HUES48 (cell line): ENCODE measurements at regions not wholly inside any gene's neighbourhood (a gene's known extent, or its start where the extent isn't known, plus 50 kb on each side); places are given as distances from the start of the nearest gene placed in this dataset.

ENCODE experiments used
- H3K27ac ChIP-seq: one replicate; pipeline ENCODE4 v1.7.0; 2013; ENCODE audit warnings: low read depth, low read length, inconsistent platforms
- H3K27me3 ChIP-seq: 2 replicates; pipeline ENCODE4 v1.6.1; 2013; ENCODE audit warnings: mild to moderate bottlenecking, low read length; ENCODE audit not compliant: control insufficient read depth, insufficient read depth
- H3K36me3 ChIP-seq: 2 replicates; pipeline ENCODE4 v1.6.1; 2013; ENCODE audit warnings: low read length; ENCODE audit not compliant: control insufficient read depth, insufficient read depth
- H3K4me1 ChIP-seq: 2 replicates; pipeline ENCODE4 v1.6.1; 2013; ENCODE audit warnings: mild to moderate bottlenecking, low read length; ENCODE audit not compliant: control insufficient read depth, insufficient read depth
- H3K4me3 ChIP-seq: 2 replicates; pipeline ENCODE4 v1.5.1; 2013; ENCODE audit warnings: mild to moderate bottlenecking, low read depth, low read length
- H3K9ac ChIP-seq: 2 replicates; pipeline ENCODE4 v1.6.1; 2013; ENCODE audit warnings: mild to moderate bottlenecking, low read depth, low read length, moderate library complexity
- H3K9me3 ChIP-seq: 2 replicates; pipeline ENCODE4 v1.6.1; 2013; ENCODE audit warnings: low read length; ENCODE audit not compliant: control insufficient read depth, insufficient read depth

GRCh38 chr6:44561060-44561623 lies 173.6 kb downstream of the CDC5L start:
- H3K27me3 ChIP-seq: no peaks in the 10 kb centered on the region
- no peaks in the 10 kb centered on the region for H3K36me3 ChIP-seq
- no peak overlapping the region for H3K4me3 ChIP-seq
- no peaks in the 10 kb centered on the region for H3K9me3 ChIP-seq
- H3K9ac ChIP-seq: no peak overlapping the region
- no peak overlapping the region for H3K27ac ChIP-seq
- H3K4me1 ChIP-seq: peaks cover 20% of the 10 kb centered on the region

DNA sequence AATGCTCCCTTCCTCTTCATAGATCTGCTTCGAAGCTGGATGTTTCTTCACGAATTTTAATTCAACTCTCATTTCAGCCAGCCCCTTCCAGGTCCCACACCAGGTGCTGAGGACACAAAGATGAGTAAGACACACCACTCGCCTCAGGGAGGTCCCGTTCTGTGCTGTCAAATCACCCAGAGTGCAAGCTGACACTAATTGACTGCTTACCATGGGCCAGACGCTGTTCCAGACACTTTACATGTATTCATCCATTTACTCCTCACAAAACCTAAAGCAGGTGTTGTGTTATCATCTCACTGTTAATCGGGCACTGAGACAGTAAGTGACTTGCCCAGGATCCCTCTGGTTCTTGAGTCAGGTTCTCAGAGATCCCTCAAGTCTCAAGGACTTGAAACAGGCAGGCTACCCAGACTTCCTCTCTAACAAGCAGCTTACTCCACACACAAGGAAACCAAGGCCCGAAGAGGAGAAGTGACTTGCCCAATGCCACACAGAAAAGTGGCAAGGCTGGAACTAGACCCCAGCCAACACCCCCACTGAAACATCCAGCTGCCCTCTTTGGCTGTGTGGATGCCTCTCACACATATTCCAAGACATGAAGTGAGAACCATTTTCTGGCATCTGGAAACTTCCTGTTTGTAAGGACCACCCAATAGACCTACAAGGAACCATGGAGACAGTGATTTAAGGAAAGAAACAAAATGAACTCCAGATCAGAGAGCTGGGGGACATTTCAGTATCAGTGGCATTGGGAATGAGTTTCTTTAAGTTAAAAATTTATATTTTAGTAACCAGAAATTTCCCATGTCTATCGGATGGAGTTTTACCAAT lies 174.5 kb downstream of the CDC5L start:
- H3K9ac ChIP-seq: no peak overlapping the region
- H3K9me3 ChIP-seq: no peaks in the 10 kb centered on the region
- no peak overlapping the region for H3K27ac ChIP-seq
- peaks cover 20% of the 10 kb centered on the region for H3K4me1 ChIP-seq
- no peak overlapping the region for H3K4me3 ChIP-seq
- H3K27me3 ChIP-seq: no peaks in the 10 kb centered on the region
- no peaks in the 10 kb centered on the region for H3K36me3 ChIP-seq

DNA sequence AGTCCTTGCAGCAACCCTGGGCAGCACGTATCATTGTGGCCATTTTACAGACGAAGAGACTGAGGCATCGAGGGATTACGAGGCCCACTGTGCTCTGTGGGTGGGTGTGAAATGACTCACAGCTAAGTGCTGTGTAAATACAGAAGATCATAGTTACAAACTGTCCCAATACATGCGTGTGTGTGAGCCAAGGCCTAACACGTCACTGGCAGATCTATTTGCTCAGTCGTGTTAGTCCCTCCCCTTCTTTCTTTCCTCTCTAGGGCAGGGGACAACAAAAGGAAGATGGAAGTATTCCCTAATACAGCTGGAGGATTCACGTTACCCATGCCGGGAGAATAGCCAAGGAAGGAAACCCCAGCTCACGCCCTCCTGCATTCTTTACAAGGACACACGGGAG lies 175.9 kb downstream of the CDC5L start:
- Histone ChIP-seq H3K9ac (no peak overlapping the region), H3K4me3 (no peak overlapping the region), H3K9me3 (no peaks in the 10 kb centered on the region), H3K27ac (no peak overlapping the region), H3K4me1 (peaks cover 20% of the 10 kb centered on the region), H3K36me3 (no peaks in the 10 kb centered on the region), H3K27me3 (no peaks in the 10 kb centered on the region)

GRCh38 chr6:44564906-44565524 lies 177.5 kb downstream of the CDC5L start:
- Histone ChIP-seq H3K27me3 (no peaks in the 10 kb centered on the region), H3K4me1 (peaks cover 9% of the 10 kb centered on the region), H3K36me3 (no peaks in the 10 kb centered on the region), H3K4me3 (no peak overlapping the region), H3K9ac (no peak overlapping the region), H3K27ac (peak overlapping the region; percentile 40), H3K9me3 (no peaks in the 10 kb centered on the region)

GRCh38 chr6:44567406-44567805 lies 179.9 kb downstream of the CDC5L start:
- Histone ChIP-seq H3K4me1 (peaks cover 9% of the 10 kb centered on the region), H3K4me3 (no peak overlapping the region), H3K9me3 (no peaks in the 10 kb centered on the region), H3K27me3 (no peaks in the 10 kb centered on the region), H3K9ac (no peak overlapping the region), H3K36me3 (no peaks in the 10 kb centered on the region), H3K27ac (no peak overlapping the region)

DNA sequence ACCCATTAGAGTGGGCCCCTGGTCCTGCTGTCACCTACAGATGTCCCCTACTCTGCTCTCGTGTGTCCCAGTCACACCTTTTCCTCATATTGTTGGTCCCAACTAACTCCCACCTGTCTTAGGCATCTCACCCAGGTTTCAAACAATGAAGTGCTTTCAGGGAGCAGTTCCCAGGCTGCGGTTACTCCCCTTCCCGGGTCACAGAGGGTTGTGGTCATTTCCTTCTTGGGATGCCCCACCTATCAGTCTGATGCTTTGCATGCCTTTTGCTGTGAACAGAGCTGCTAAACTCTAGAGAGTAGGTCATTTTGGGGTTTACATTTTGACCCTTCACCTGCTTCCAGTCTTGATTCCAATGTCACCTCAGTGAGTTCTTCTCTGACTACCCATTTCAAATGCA lies 181.6 kb downstream of the CDC5L start:
- H3K4me1 ChIP-seq: peaks cover 9% of the 10 kb centered on the region
- no peaks in the 10 kb centered on the region for H3K27me3 ChIP-seq

DNA sequence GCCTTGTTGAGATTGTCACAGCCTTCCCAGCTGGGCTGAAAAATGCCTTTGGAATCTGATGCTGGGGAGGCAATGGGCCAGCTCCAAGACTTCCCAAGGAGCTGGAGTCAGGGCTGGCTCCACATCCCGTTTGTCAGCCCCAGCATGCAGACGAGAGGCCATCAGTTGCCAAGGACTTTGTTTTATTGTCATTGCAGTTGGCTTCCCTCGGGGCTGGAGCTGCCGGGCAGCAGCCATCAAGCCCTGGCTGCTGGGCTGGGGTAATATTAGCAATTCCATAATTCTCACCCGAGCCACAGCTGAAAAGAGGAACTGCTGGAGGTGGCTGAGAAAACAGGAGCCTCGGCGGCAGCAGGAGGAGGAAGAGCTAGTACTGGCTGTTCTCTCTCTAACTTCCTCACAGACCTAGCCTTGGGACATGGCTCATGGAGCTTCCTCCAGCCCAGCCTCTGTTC lies 182.5 kb downstream of the CDC5L start:
- no peak overlapping the region for H3K27ac ChIP-seq
- no peaks in the 10 kb centered on the region for H3K27me3 ChIP-seq
- H3K4me3 ChIP-seq: no peak overlapping the region
- H3K4me1 ChIP-seq: peaks cover 3% of the 10 kb centered on the region; the same call in 1 of the 2 replicates
- no peaks in the 10 kb centered on the region for H3K9me3 ChIP-seq
- no peaks in the 10 kb centered on the region for H3K36me3 ChIP-seq
- no peak overlapping the region for H3K9ac ChIP-seq

More for the DNA sequence above, 181.6 kb downstream of the CDC5L start:
- Histone ChIP-seq H3K36me3 (no peaks in the 10 kb centered on the region), H3K4me3 (no peak overlapping the region), H3K9me3 (no peaks in the 10 kb centered on the region), H3K27ac (no peak overlapping the region), H3K9ac (no peak overlapping the region)

DNA sequence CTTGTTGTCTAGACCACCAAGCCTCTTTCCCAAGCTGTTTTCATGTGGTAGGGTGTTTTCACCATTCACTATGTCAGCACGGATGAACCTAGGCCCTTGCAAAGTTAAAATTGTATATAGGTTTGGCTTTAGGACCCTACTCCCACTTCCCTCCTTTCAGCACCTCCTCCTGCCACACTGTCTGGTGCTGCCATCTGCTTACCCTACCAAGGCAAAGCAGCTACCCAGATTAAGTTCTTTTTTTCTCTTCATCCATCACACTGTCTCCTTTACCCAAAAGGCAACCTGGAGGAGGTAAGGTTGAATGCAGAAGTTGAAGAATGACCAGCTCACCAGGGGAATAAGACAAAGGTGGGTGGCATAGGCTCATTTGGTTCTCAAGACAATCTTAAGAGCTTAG lies 184.0 kb downstream of the CDC5L start:
- no peaks in the 10 kb centered on the region for H3K4me1 ChIP-seq
- H3K36me3 ChIP-seq: no peaks in the 10 kb centered on the region
- H3K4me3 ChIP-seq: no peak overlapping the region
- H3K9ac ChIP-seq: no peak overlapping the region
- no peaks in the 10 kb centered on the region for H3K9me3 ChIP-seq
- no peaks in the 10 kb centered on the region for H3K27me3 ChIP-seq
- no peak overlapping the region for H3K27ac ChIP-seq

DNA sequence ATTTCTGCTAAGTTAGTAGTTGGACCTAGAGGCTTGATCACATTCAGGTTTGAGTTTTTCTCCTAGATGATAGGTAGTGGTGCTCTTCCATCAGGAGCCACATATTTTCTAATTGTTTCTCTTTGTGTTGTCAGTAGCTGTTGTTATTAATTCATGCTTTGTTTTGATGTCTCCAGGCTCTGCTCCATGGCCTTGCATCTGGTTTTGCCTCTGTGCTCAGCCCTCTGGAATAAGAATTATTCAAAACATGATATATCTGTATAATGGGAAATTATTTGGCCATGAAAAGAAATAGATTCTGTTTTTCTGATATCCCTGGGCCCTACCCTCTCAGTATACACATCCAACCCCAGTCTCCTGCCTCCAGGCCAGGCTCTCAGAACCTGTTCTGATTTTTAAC lies 184.8 kb downstream of the CDC5L start:
- Histone ChIP-seq H3K9ac (no peak overlapping the region), H3K4me3 (no peak overlapping the region), H3K27me3 (no peaks in the 10 kb centered on the region), H3K27ac (no peak overlapping the region), H3K4me1 (no peaks in the 10 kb centered on the region), H3K36me3 (no peaks in the 10 kb centered on the region), H3K9me3 (no peaks in the 10 kb centered on the region)

DNA sequence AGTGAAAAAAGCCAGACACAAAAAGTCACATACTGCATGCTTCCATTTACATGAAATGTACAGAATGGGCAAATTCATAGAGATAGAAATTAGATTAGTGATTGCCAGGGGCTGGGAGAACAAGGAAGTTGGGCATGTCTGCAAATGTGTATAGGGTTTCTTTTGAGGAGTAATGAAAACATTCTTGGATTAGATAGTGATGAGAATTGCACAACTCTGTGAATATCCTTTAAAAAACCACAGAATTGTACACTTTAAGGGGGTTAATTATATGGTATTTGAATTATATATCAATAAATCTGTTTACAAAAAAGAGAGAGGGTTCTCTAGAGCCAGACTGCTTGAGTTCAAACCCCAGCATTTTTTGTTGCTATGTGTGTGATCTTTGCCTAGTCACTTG lies 188.1 kb downstream of the CDC5L start:
- Histone ChIP-seq H3K27ac (no peak overlapping the region), H3K36me3 (no peaks in the 10 kb centered on the region), H3K4me1 (no peaks in the 10 kb centered on the region), H3K9me3 (no peaks in the 10 kb centered on the region), H3K9ac (no peak overlapping the region), H3K4me3 (no peak overlapping the region), H3K27me3 (no peaks in the 10 kb centered on the region)

DNA sequence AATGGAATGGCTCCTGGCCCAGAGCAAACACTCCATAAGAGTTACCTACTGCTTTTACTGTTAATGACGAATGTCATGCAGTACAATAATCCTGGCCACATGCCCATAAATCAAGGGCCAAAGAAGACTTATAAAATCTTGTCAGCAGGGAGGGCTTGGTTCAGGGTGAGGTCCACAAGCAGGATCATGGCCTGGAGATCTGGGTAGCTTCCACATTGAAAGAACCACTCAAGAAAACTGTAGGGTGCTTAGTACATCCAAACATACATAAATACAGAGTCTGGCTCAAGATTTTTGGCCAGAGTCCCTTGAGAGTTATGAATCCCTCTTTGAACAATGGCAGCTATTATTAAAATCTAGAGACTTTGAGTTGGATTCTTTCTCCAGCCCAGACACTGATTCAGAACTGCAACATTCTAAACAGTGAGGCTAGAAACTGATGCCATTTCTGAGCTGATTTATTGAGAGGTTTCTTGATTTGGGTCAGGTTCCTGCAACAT lies 188.7 kb downstream of the CDC5L start:
- no peaks in the 10 kb centered on the region for H3K36me3 ChIP-seq
- H3K9ac ChIP-seq: no peak overlapping the region
- no peaks in the 10 kb centered on the region for H3K27me3 ChIP-seq
- no peaks in the 10 kb centered on the region for H3K9me3 ChIP-seq
- no peaks in the 10 kb centered on the region for H3K4me1 ChIP-seq
- H3K27ac ChIP-seq: no peak overlapping the region
- H3K4me3 ChIP-seq: no peak overlapping the region
